ENCODE measurements at regions not wholly inside any gene's neighbourhood (a gene's known extent, or its start where the extent isn't known, plus 50 kb on each side); places are given as distances from the start of the nearest gene placed in this dataset.
"Not testable (repeated sequence)": the region's sequence is repeated elsewhere in the genome, so short reads cannot be mapped to it uniquely, and the experiment has no call there.

- H4K20me1 ChIP-seq (ENCODE audit: insufficient read depth) = no peaks in the 10 kb centered on the region
- no peak overlapping the region for H3K9ac ChIP-seq (ENCODE audit: low read length)
- no peak overlapping the region for H3K4me3 ChIP-seq (ENCODE audit: low read length)
- no peaks in the 10 kb centered on the region for H3K36me3 ChIP-seq (ENCODE audit: insufficient read depth, low read length)
- H3K4me2 ChIP-seq (ENCODE audit: low read length) = no peak overlapping the region
- H3K27ac ChIP-seq (ENCODE audit: low read length) = no peak overlapping the region
- H3K79me2 ChIP-seq (replicated peaks; ENCODE audit: insufficient read depth, low read length) = no peaks in the 10 kb centered on the region
- no peaks in the 10 kb centered on the region for H3F3A ChIP-seq (ENCODE audit: insufficient read depth, low read length, poor library complexity, severe bottlenecking)
- H3K9me3 ChIP-seq (ENCODE audit: low read length) = peaks cover 5% of the 10 kb centered on the region
- no peak overlapping the region for H2AFZ ChIP-seq (ENCODE audit: low read depth, low read length)
- H3K27me3 ChIP-seq (ENCODE audit: insufficient read depth, low read depth, low read length) = no peaks in the 10 kb centered on the region
- no peaks in the 10 kb centered on the region for H3K9me2 ChIP-seq (ENCODE audit: insufficient read depth, low read length)
- TF ChIP-seq POLR2AphosphoS5 (IDR thresholded peaks at IDR 0.05) (no peak), EZH2 (IDR thresholded peaks at IDR 0.05; ENCODE audit: borderline replicate concordance, insufficient read depth, low read length, poor library complexity, severe bottlenecking) (no peak), EP300 (conservative IDR thresholded peaks at IDR 0.05; ENCODE audit: poor library complexity, severe bottlenecking) (no peak), TAF1 (IDR thresholded peaks at IDR 0.05; ENCODE audit: low read depth) (no peak), SMC3 (conservative IDR thresholded peaks at IDR 0.05; ENCODE audit: poor library complexity) (no peak), MXI1 (conservative IDR thresholded peaks at IDR 0.05; ENCODE audit: poor library complexity, severe bottlenecking) (no peak)
These were observed 777.0 kb downstream of the PLA2G4A start for GRCh38 chr1:187605736-187606135.

GRCh38 chr1:187615853-187616735, 787.3 kb downstream of the PLA2G4A start:
- not testable (repeated sequence) for H3K79me2 ChIP-seq (replicated peaks; ENCODE audit: insufficient read depth, low read length); H3F3A ChIP-seq (ENCODE audit: insufficient read depth, low read length, poor library complexity, severe bottlenecking); H3K27me3 ChIP-seq (ENCODE audit: insufficient read depth, low read depth, low read length); H3K4me2 ChIP-seq (ENCODE audit: low read length); H3K9me2 ChIP-seq (ENCODE audit: insufficient read depth, low read length); H3K4me3 ChIP-seq (ENCODE audit: low read length); H3K9ac ChIP-seq (ENCODE audit: low read length); H4K20me1 ChIP-seq (ENCODE audit: insufficient read depth); H3K9me3 ChIP-seq (ENCODE audit: low read length); H3K27ac ChIP-seq (ENCODE audit: low read length); H2AFZ ChIP-seq (ENCODE audit: low read depth, low read length); H3K36me3 ChIP-seq (ENCODE audit: insufficient read depth, low read length)

GRCh38 chr1:187616830-187617229, 788.1 kb downstream of the PLA2G4A start:
- H2AFZ ChIP-seq (ENCODE audit: low read depth, low read length); H4K20me1 ChIP-seq (ENCODE audit: insufficient read depth); H3K36me3 ChIP-seq (ENCODE audit: insufficient read depth, low read length); H3K4me3 ChIP-seq (ENCODE audit: low read length); H3K79me2 ChIP-seq (replicated peaks; ENCODE audit: insufficient read depth, low read length); H3K27ac ChIP-seq (ENCODE audit: low read length); H3F3A ChIP-seq (ENCODE audit: insufficient read depth, low read length, poor library complexity, severe bottlenecking); H3K9me2 ChIP-seq (ENCODE audit: insufficient read depth, low read length); H3K9me3 ChIP-seq (ENCODE audit: low read length); H3K27me3 ChIP-seq (ENCODE audit: insufficient read depth, low read depth, low read length); H3K4me2 ChIP-seq (ENCODE audit: low read length); H3K9ac ChIP-seq (ENCODE audit: low read length): not testable (repeated sequence)

GRCh38 chr1:187617776-187618175, 789.0 kb downstream of the PLA2G4A start:
- no peak overlapping the region for H3K4me2 ChIP-seq (ENCODE audit: low read length)
- H3K36me3 ChIP-seq (ENCODE audit: insufficient read depth, low read length) = no peaks in the 10 kb centered on the region

More at GRCh38 chr1:187617776-187618175, 789.0 kb downstream of the PLA2G4A start:
- H3K9ac ChIP-seq (ENCODE audit: low read length) = no peak overlapping the region
- H3K9me2 ChIP-seq (ENCODE audit: insufficient read depth, low read length) = no peaks in the 10 kb centered on the region
- no peak for TF ChIP-seq EP300 (conservative IDR thresholded peaks at IDR 0.05; ENCODE audit: poor library complexity, severe bottlenecking)
- TF ChIP-seq POLR2AphosphoS5 (IDR thresholded peaks at IDR 0.05) = no peak
- no peak for TF ChIP-seq SMC3 (conservative IDR thresholded peaks at IDR 0.05; ENCODE audit: poor library complexity)
- TF ChIP-seq TAF1 (IDR thresholded peaks at IDR 0.05; ENCODE audit: low read depth) = no peak
- no peak for TF ChIP-seq REST (IDR thresholded peaks at IDR 0.05; ENCODE audit: borderline replicate concordance)
- TF ChIP-seq EZH2 (IDR thresholded peaks at IDR 0.05; ENCODE audit: borderline replicate concordance, insufficient read depth, low read length, poor library complexity, severe bottlenecking) = no peak
- TF ChIP-seq CTCF (IDR thresholded peaks at IDR 0.05; ENCODE audit: poor library complexity, severe bottlenecking) = no peak
- TF ChIP-seq RAD21 (conservative IDR thresholded peaks at IDR 0.05) = no peak
- no peak for TF ChIP-seq MXI1 (conservative IDR thresholded peaks at IDR 0.05; ENCODE audit: poor library complexity, severe bottlenecking)
- H3K27me3 ChIP-seq (ENCODE audit: insufficient read depth, low read depth, low read length) = no peaks in the 10 kb centered on the region
- no peaks in the 10 kb centered on the region for H3K79me2 ChIP-seq (replicated peaks; ENCODE audit: insufficient read depth, low read length)
- no peak overlapping the region for H2AFZ ChIP-seq (ENCODE audit: low read depth, low read length)
- no peaks in the 10 kb centered on the region for H3F3A ChIP-seq (ENCODE audit: insufficient read depth, low read length, poor library complexity, severe bottlenecking)
- no peak overlapping the region for H3K27ac ChIP-seq (ENCODE audit: low read length)
- no peaks in the 10 kb centered on the region for H4K20me1 ChIP-seq (ENCODE audit: insufficient read depth)
- H3K4me3 ChIP-seq (ENCODE audit: low read length) = no peak overlapping the region
- H3K9me3 ChIP-seq (ENCODE audit: low read length) = no peaks in the 10 kb centered on the region
